H1 (cell line): ENCODE measurements at regions not wholly inside any gene's neighbourhood (a gene's known extent, or its start where the extent isn't known, plus 50 kb on each side); places are given as distances from the start of the nearest gene placed in this dataset.

ENCODE experiments used
- ATF2 ChIP-seq: IDR thresholded peaks from 2 replicates; pipeline ENCODE4 v1.6.1; 2012; ENCODE audit warnings: low read length, inconsistent platforms
- NANOG ChIP-seq: IDR thresholded peaks from 2 replicates; pipeline ENCODE4 v1.6.1; 2011; ENCODE audit warnings: low read length, low read depth, mild to moderate bottlenecking, inconsistent platforms; ENCODE audit not compliant: insufficient read depth, poor library complexity, severe bottlenecking
- SIRT6 ChIP-seq: IDR thresholded peaks from one replicate; pipeline ENCODE4 v1.7.1; 2012; ENCODE audit warnings: low read length, inconsistent platforms

GRCh38 chr2:220393711-220394110 is 766.3 kb downstream of the SLC4A3 start (continued):
- no peak for TF ChIP-seq ATF2
- TF ChIP-seq SIRT6, result no peak
- TF ChIP-seq NANOG, result no peak
